K562 (cell line): ENCODE measurements at regions not wholly inside any gene's neighbourhood (a gene's known extent, or its start where the extent isn't known, plus 50 kb on each side); places are given as distances from the start of the nearest gene placed in this dataset.

ENCODE experiments used
- ATAC-seq: fragments of 200-7000 bp; cut with Tn5 transposase; 3 replicates; pipeline ENCODE4 v1.9.1; 2020; ENCODE audit warnings: moderate library complexity
- BruUV-seq: library from RNA; stranded (reverse); fragments of 400-500 nt; replicated peaks from 2 replicates; lab custom pipeline; 2021; lab: Mats Ljungman, UMichigan
- CTCF ChIA-PET: fragments of 300-600 bp; formaldehyde crosslinking; extraction: SDS; loops from one replicate; lab custom pipeline; 2021; ENCODE audit warnings: low intra/inter-chr PET ratio; lab: Yijun Ruan, JAX
- POLR2A ChIA-PET: fragments of 300-600, 350-650 bp; sonication (Branson Sonifier 250); formaldehyde crosslinking; extraction: SDS; loops from one replicate; lab custom pipeline; 2021; ENCODE audit warnings: antibody characterized with exemption, inconsistent platforms; lab: Yijun Ruan, JAX
- DNase-seq, 4 experiments: peaks; one replicate each; pipeline versions ENCODE4 v3.0.0 to v3.0.0-alpha.2; 2011 to 2018; ENCODE audit warnings: low spot score in 3 of 4, mixed read lengths in 3 of 4; ENCODE audit errors: extremely low read depth in 1 of 4
- FAIRE-seq: peaks from 2 replicates; lab custom pipeline; 2011; peaks lifted over from hg19 to GRCh38; lab: Jason Lieb, UNC
- H2AFZ ChIP-seq: 2 replicates; pipeline ENCODE4 v1.6.0; 2011; ENCODE audit warnings: low read depth, low read length, control low read depth, inconsistent platforms
- H3K27ac ChIP-seq: fragments of 200-600 bp; 3 replicates; pipeline ENCODE4 v1.8.0; 2011; ENCODE audit warnings: low read depth, mild to moderate bottlenecking, control low read depth, inconsistent platforms, low read length, moderate library complexity, mixed read lengths; ENCODE audit errors: extremely low read depth
- H3K27me3 ChIP-seq, 2 experiments: fragments of 300-600 bp in 1 of 2; 2 replicates in 1 of 2; 3 replicates in 1 of 2; pipeline versions ENCODE4 v1.6.0 to v1.8.0; 2011; ENCODE audit warnings: inconsistent platforms in 2 of 2, low read length in 2 of 2, mild to moderate bottlenecking in 1 of 2, mixed read lengths in 1 of 2, moderate library complexity in 1 of 2; ENCODE audit not compliant: control insufficient read depth in 2 of 2, insufficient read depth in 2 of 2
- H3K36me3 ChIP-seq: fragments of 300-600 bp; 3 replicates; pipeline ENCODE4 v1.8.0; 2011; ENCODE audit warnings: mild to moderate bottlenecking, low read length, inconsistent platforms; ENCODE audit not compliant: control insufficient read depth, insufficient read depth
- H3K4me1 ChIP-seq, 2 experiments: fragments of 200-600 bp in 1 of 2; replicated peaks in 1 of 2; 2 replicates in 1 of 2; 3 replicates in 1 of 2; pipeline versions ENCODE4 v1.5.1 to v1.8.0; 2011; ENCODE audit warnings: inconsistent platforms in 2 of 2, low read length in 2 of 2, mild to moderate bottlenecking in 1 of 2, mixed read lengths in 1 of 2, moderate library complexity in 1 of 2; ENCODE audit not compliant: control insufficient read depth in 2 of 2, insufficient read depth in 2 of 2
- H3K4me2 ChIP-seq: 2 replicates; pipeline ENCODE4 v1.6.1; 2011; ENCODE audit warnings: low read length, control low read depth, inconsistent platforms, mixed read lengths; ENCODE audit not compliant: insufficient read depth
- H3K4me3 ChIP-seq: fragments of 200-600 bp; sonication (generic), shearing (Covaris generic); 2 replicates; pipeline ENCODE4 v1.5.1; 2016; ENCODE audit warnings: control low read depth, inconsistent platforms
- H3K79me2 ChIP-seq: fragments of 200-600 bp; 3 replicates; pipeline ENCODE4 v1.8.0; 2011; ENCODE audit warnings: low read length, inconsistent platforms; ENCODE audit not compliant: control insufficient read depth, insufficient read depth
- H3K9ac ChIP-seq, 2 experiments: 2 replicates each; pipeline versions ENCODE4 v1.6.0 to v1.6.1; 2011; ENCODE audit warnings: low read depth in 2 of 2, low read length in 2 of 2, control low read depth in 1 of 2, inconsistent platforms in 1 of 2, mild to moderate bottlenecking in 1 of 2, mixed read lengths in 1 of 2; ENCODE audit not compliant: insufficient read depth in 1 of 2
- H3K9me1 ChIP-seq: one replicate; pipeline ENCODE4 v1.6.0; 2011; ENCODE audit warnings: inconsistent platforms, mild to moderate bottlenecking, low read length, moderate library complexity; ENCODE audit not compliant: control insufficient read depth, insufficient read depth
- H3K9me3 ChIP-seq: replicated peaks from 2 replicates; pipeline ENCODE4 v1.5.1; 2011; ENCODE audit warnings: low read depth, low read length, inconsistent platforms; ENCODE audit not compliant: control insufficient read depth, insufficient read depth
- H4K20me1 ChIP-seq: replicated peaks from 2 replicates; pipeline ENCODE4 v1.6.1; 2011; ENCODE audit warnings: low read length, inconsistent platforms, mixed read lengths; ENCODE audit not compliant: control insufficient read depth, insufficient read depth
- DLX4 ChIP-seq: fragments of 250-450 bp; sonication (Bioruptor Pico); IDR thresholded peaks from 2 replicates; pipeline ENCODE4 v1.6.1; 2021; ENCODE audit warnings: mild to moderate bottlenecking
- ELF2 ChIP-seq: fragments of 250-450 bp; sonication (Bioruptor Pico); IDR thresholded peaks from 2 replicates; pipeline ENCODE4 v1.5.0; 2021; ENCODE audit warnings: mild to moderate bottlenecking
- HIVEP1 ChIP-seq: fragments of 250-450 bp; sonication (Bioruptor Pico); IDR thresholded peaks from 2 replicates; pipeline ENCODE4 v1.4.0; 2020; ENCODE audit warnings: mild to moderate bottlenecking
- HMG20B ChIP-seq: fragments of 250-450 bp; sonication (Bioruptor Pico); IDR thresholded peaks from 2 replicates; pipeline ENCODE4 v1.5.0; 2021; ENCODE audit warnings: mild to moderate bottlenecking
- MED1 ChIP-seq: sonication (generic); formaldehyde crosslinking; IDR thresholded peaks from 2 replicates; pipeline ENCODE4 v1.8.1; 2023; ENCODE audit warnings: missing genetic modification reagents, borderline replicate concordance
- PHB2 ChIP-seq: fragments of 450-650 bp; IDR thresholded peaks from 2 replicates; pipeline ENCODE4 v1.6.1; 2017; ENCODE audit warnings: low read depth
- POLR3A ChIP-seq: IDR thresholded peaks from 2 replicates; pipeline ENCODE4 v1.6.1; 2011; ENCODE audit warnings: borderline replicate concordance, mild to moderate bottlenecking, moderate library complexity; ENCODE audit not compliant: insufficient read length, insufficient read depth; ENCODE audit errors: extremely low read depth
- SMARCE1 ChIP-seq: fragments of 450-650 bp; IDR thresholded peaks from 2 replicates; pipeline ENCODE4 v1.7.1; 2016; ENCODE audit warnings: mild to moderate bottlenecking
- SRSF9 ChIP-seq: fragments of 200-400 bp; formaldehyde crosslinking; IDR thresholded peaks from 2 replicates; pipeline ENCODE4 v1.6.1; 2017; ENCODE audit warnings: low read depth, low read length, borderline replicate concordance
- ZFP1 ChIP-seq: fragments of 450-650 bp; formaldehyde crosslinking; IDR thresholded peaks from 2 replicates; pipeline ENCODE4 v1.4.0; 2020; ENCODE audit warnings: mild to moderate bottlenecking, mixed read lengths
- ZNF134 ChIP-seq: fragments of 250-450 bp; sonication (Bioruptor Pico); conservative IDR thresholded peaks from 2 replicates; pipeline ENCODE4 v1.4.0; 2020
- ZNF253 ChIP-seq: fragments of 250-450 bp; sonication (Bioruptor Pico); conservative IDR thresholded peaks from 2 replicates; pipeline ENCODE4 v1.6.1; 2021; ENCODE audit warnings: mild to moderate bottlenecking
- ZNF445 ChIP-seq: fragments of 250-450 bp; sonication (Bioruptor Pico); IDR thresholded peaks from 2 replicates; pipeline ENCODE4 v1.4.0; 2020; ENCODE audit warnings: low read depth, mild to moderate bottlenecking, moderate library complexity
- WGBS: fragments of 100-300 bp; shearing (Covaris generic); methylation state at CpG from one replicate; pipeline ENCODE4 v1.1.6; 2016; ENCODE audit warnings: low coverage, mixed read lengths; ENCODE audit not compliant: insufficient coverage; ENCODE audit errors: missing lambda C conversion rate; 5-methylcytosine and 5-hydroxymethylcytosine counted together
- in situ Hi-C: fragments of 300-500 bp; cut with MboI; formaldehyde crosslinking; loops from 4 replicates; pipeline ENCODE4 v1.15.0; 2018; ENCODE audit warnings: inconsistent platforms, mixed read lengths
- intact Hi-C: fragments of 100-400 bp; cut with micrococcal nuclease; formaldehyde crosslinking; loops from 2 replicates; pipeline ENCODE4 v1.14.2; 2022
- TF ChIP-seq, protein P1 (sequence below): fragments of 250-450 bp; sonication (Bioruptor Pico); IDR thresholded peaks from 2 replicates; pipeline ENCODE4 v1.4.0; 2020; ENCODE audit warnings: mild to moderate bottlenecking, moderate library complexity
- TF ChIP-seq, protein P2 (sequence below): fragments of 450-650 bp; IDR thresholded peaks from 2 replicates; pipeline ENCODE4 v1.6.1; 2016; ENCODE audit warnings: low read depth

DNA sequence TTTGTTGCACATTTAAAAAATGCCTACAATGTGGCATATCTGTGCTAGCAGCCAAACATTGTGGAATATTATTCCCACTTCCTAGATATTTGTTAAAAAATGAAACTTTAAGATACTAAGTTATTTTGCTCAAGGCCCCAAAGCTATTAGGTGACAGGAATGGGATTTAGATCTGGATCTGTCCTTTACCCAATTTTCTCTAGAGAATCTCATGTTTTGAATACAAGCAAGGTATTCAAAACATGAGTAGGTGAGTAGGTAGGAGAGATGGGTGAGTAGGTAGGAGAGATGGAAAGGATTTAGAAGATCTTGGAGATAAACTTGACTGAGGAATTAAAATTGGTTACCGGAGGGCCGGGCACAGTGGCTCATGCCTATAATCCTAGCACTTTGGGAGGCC lies 61.2 kb upstream of the AKIRIN2 start:
- ATAC-seq, result no peak
- no peak for DNase-seq
- Histone ChIP-seq H4K20me1 (no peaks in the 10 kb centered on the region), H3K4me3 (no peak overlapping the region), H3K27ac (no peak overlapping the region), H3K9me1 (no peaks in the 10 kb centered on the region), H3K4me2 (no peak overlapping the region), H2AFZ (no peak overlapping the region), H3K79me2 (no peaks in the 10 kb centered on the region), H3K27me3 (no peaks in the 10 kb centered on the region), H3K9me3 (no peaks in the 10 kb centered on the region), H3K9ac (no peak overlapping the region), H3K36me3 (no peaks in the 10 kb centered on the region), H3K4me1 (no peaks in the 10 kb centered on the region)
- ChIA-PET POLR2A (interaction anchor here (3.7 kb wide), 1 partner anchor 64 kb away, joined by 11 read pairs; no protein-coding TSS in a partner anchor), CTCF (no interaction called here)
- intact Hi-C loops, result no loop called here
- WGBS, result 77% methylated on average over 2 of the region's 2 CpGs
- TF ChIP-seq ZNF134 (CRISPR knock-in tag), result no peak
- TF ChIP-seq MED1 (CRISPR knock-in tag), result no peak
- no peak for TF ChIP-seq ELF2 (CRISPR knock-in tag)
- TF ChIP-seq SMARCE1, result no peak
- TF ChIP-seq, protein P1, sequence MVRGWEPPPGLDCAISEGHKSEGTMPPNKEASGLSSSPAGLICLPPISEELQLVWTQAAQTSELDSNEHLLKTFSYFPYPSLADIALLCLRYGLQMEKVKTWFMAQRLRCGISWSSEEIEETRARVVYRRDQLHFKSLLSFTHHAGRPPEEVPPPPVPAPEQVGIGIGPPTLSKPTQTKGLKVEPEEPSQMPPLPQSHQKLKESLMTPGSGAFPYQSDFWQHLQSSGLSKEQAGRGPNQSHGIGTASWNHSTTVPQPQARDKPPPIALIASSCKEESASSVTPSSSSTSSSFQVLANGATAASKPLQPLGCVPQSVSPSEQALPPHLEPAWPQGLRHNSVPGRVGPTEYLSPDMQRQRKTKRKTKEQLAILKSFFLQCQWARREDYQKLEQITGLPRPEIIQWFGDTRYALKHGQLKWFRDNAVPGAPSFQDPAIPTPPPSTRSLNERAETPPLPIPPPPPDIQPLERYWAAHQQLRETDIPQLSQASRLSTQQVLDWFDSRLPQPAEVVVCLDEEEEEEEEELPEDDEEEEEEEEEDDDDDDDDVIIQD (CRISPR knock-in tag), result no peak
- TF ChIP-seq, protein P2, sequence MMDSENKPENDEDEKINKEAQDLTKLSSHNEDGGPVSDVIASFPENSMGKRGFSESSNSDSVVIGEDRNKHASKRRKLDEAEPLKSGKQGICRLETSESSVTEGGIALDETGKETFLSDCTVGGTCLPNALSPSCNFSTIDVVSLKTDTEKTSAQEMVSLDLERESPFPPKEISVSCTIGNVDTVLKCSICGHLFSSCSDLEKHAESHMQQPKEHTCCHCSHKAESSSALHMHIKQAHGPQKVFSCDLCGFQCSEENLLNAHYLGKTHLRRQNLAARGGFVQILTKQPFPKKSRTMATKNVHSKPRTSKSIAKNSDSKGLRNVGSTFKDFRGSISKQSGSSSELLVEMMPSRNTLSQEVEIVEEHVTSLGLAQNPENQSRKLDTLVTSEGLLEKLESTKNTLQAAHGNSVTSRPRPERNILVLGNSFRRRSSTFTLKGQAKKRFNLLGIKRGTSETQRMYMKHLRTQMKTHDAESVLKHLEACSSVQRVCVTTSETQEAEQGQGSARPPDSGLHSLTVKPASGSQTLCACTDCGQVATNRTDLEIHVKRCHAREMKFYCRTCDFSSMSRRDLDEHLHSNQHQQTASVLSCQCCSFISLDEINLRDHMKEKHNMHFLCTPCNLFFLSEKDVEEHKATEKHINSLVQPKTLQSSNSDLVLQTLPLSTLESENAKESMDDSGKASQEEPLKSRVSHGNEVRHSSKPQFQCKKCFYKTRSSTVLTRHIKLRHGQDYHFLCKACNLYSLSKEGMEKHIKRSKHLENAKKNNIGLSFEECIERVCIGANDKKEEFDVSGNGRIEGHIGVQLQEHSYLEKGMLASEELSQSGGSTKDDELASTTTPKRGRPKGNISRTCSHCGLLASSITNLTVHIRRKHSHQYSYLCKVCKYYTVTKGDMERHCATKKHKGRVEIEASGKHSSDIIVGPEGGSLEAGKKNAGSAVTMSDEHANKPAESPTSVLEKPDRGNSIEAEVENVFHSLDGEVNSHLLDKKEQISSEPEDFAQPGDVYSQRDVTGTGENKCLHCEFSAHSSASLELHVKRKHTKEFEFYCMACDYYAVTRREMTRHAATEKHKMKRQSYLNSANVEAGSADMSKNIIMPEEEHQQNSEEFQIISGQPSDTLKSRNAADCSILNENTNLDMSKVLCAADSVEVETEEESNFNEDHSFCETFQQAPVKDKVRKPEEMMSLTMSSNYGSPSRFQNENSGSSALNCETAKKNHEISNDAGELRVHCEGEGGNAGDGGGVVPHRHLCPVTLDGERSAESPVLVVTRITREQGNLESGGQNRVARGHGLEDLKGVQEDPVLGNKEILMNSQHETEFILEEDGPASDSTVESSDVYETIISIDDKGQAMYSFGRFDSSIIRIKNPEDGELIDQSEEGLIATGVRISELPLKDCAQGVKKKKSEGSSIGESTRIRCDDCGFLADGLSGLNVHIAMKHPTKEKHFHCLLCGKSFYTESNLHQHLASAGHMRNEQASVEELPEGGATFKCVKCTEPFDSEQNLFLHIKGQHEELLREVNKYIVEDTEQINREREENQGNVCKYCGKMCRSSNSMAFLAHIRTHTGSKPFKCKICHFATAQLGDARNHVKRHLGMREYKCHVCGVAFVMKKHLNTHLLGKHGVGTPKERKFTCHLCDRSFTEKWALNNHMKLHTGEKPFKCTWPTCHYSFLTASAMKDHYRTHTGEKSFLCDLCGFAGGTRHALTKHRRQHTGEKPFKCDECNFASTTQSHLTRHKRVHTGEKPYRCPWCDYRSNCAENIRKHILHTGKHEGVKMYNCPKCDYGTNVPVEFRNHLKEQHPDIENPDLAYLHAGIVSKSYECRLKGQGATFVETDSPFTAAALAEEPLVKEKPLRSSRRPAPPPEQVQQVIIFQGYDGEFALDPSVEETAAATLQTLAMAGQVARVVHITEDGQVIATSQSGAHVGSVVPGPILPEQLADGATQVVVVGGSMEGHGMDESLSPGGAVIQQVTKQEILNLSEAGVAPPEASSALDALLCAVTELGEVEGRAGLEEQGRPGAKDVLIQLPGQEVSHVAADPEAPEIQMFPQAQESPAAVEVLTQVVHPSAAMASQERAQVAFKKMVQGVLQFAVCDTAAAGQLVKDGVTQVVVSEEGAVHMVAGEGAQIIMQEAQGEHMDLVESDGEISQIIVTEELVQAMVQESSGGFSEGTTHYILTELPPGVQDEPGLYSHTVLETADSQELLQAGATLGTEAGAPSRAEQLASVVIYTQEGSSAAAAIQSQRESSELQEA, result no peak
- TF ChIP-seq HIVEP1, result no peak
- no peak for TF ChIP-seq ZNF253
- no peak for TF ChIP-seq ZFP1 (CRISPR knock-in tag)
- TF ChIP-seq HMG20B, result no peak
- no peak for TF ChIP-seq SRSF9
- no peak for TF ChIP-seq PHB2
- TF ChIP-seq DLX4, result no peak
- no peak for TF ChIP-seq POLR3A
- no peak for TF ChIP-seq ZNF445 (CRISPR knock-in tag)
- no peak for FAIRE-seq
- no TSS peak for BruUV-seq
- in situ Hi-C loops, result no loop called here
